AG09309 (cell line): ENCODE measurements at regions not wholly inside any gene's neighbourhood (a gene's known extent, or its start where the extent isn't known, plus 50 kb on each side); places are given as distances from the start of the nearest gene placed in this dataset.
"Not testable (repeated sequence)": the region's sequence is repeated elsewhere in the genome, so short reads cannot be mapped to it uniquely, and the experiment has no call there.

Source experiments
- DNase-seq: peaks from one replicate; pipeline ENCODE4 v3.0.0-alpha.2; 2010; ENCODE audit warnings: low read depth
- H3K4me3 ChIP-seq: 2 replicates; pipeline ENCODE4 v1.5.1; 2011; ENCODE audit warnings: mild to moderate bottlenecking, low read depth, low read length, moderate library complexity; ENCODE audit not compliant: control insufficient read depth
- CTCF ChIP-seq: IDR thresholded peaks from 2 replicates; pipeline ENCODE4 v1.5.1; 2011; ENCODE audit warnings: mild to moderate bottlenecking, low read depth, low read length, inconsistent platforms; ENCODE audit not compliant: insufficient read depth, control insufficient read depth; ENCODE audit errors: missing control alignments

GRCh38 chr21:36263797-36264196 lies 56.2 kb upstream of the MORC3 start:
- H3K4me3 ChIP-seq, result no peak overlapping the region
- no peak for TF ChIP-seq CTCF
- no peak for DNase-seq

- no peak overlapping the region for H3K4me3 ChIP-seq
- no peak for DNase-seq
- no peak for TF ChIP-seq CTCF
Observed at GRCh38 chr21:36265431-36265830, 54.6 kb upstream of the MORC3 start.

GRCh38 chr21:36267828-36268227 lies 52.2 kb upstream of the MORC3 start:
- not testable (repeated sequence) for H3K4me3 ChIP-seq, DNase-seq

GRCh38 chr21:36268264-36268663 lies 51.7 kb upstream of the MORC3 start:
- H3K4me3 ChIP-seq, DNase-seq: not testable (repeated sequence)
